Spleen (tissue), 11 donors: ENCODE measurements at regions not wholly inside any gene's neighbourhood (a gene's known extent, or its start where the extent isn't known, plus 50 kb on each side); places are given as distances from the start of the nearest gene placed in this dataset.

Experiments
- DNase-seq: peaks from one replicate; pipeline ENCODE4 v3.0.0-alpha.2; 2020
- H3K27ac ChIP-seq, 8 donors: fragments of 200-600 bp; sonication (generic) in 7 of 8; 1 replicate in 4 of 8; 2 replicates in 4 of 8; pipeline versions ENCODE4 v1.5.0 to v1.8.0; 2016 to 2021; ENCODE audit warnings: inconsistent platforms in 4 of 8, mild to moderate bottlenecking in 4 of 8, moderate library complexity in 1 of 8
- H3K27me3 ChIP-seq, 7 donors: fragments of 200-600 bp; sonication (generic) in 6 of 7; replicated peaks in 1 of 7; 1 replicate in 4 of 7; 2 replicates in 3 of 7; pipeline versions ENCODE4 v1.5.0 to v1.8.0; 2016 to 2021; ENCODE audit warnings: inconsistent platforms in 3 of 7, mild to moderate bottlenecking in 1 of 7
- H3K36me3 ChIP-seq, 6 donors: fragments of 200-600 bp; sonication (generic) in 5 of 6; 1 replicate in 4 of 6; 2 replicates in 2 of 6; pipeline versions ENCODE4 v1.5.0 to v1.8.0; 2016 to 2021; ENCODE audit warnings: inconsistent platforms in 2 of 6
- H3K4me1 ChIP-seq, 6 donors: fragments of 200-600 bp; sonication (generic) in 5 of 6; 1 replicate in 3 of 6; 2 replicates in 3 of 6; pipeline versions ENCODE4 v1.5.0 to v1.8.0; 2016 to 2021; ENCODE audit warnings: inconsistent platforms in 3 of 6
- H3K4me3 ChIP-seq, 8 donors: fragments of 200-600 bp; sonication (generic) in 7 of 8; 1 replicate in 4 of 8; 2 replicates in 4 of 8; pipeline versions ENCODE4 v1.5.0 to v1.8.0; 2016 to 2021; ENCODE audit warnings: inconsistent platforms in 4 of 8, mild to moderate bottlenecking in 4 of 8, moderate library complexity in 2 of 8
- H3K9me3 ChIP-seq, 8 donors: fragments of 200-600 bp; sonication (generic) in 7 of 8; 1 replicate in 4 of 8; 2 replicates in 4 of 8; pipeline versions ENCODE4 v1.5.0 to v1.8.0; 2016 to 2021; ENCODE audit warnings: inconsistent platforms in 4 of 8
- CTCF ChIP-seq, 11 experiments: fragments of 200-600 bp in 7 of 11; fragments of 450-650 bp in 4 of 11; sonication (generic) in 4 of 11; IDR thresholded peaks in 8 of 11; conservative IDR thresholded peaks in 3 of 11; 1 replicate in 7 of 11; 2 replicates in 4 of 11; pipeline versions ENCODE4 v1.4.0 to v1.8.0; 2016 to 2021; ENCODE audit warnings: antibody characterized with exemption in 11 of 11, inconsistent platforms in 4 of 11, mild to moderate bottlenecking in 1 of 11
- POLR2A ChIP-seq, 3 donors: fragments of 450-650 bp; IDR thresholded peaks; one replicate each; pipeline ENCODE4 v1.5.1; 2017; ENCODE audit warnings: antibody characterized with exemption in 3 of 3, mild to moderate bottlenecking in 1 of 3
- POLR2AphosphoS5 ChIP-seq, 3 donors: sonication (generic); formaldehyde crosslinking; IDR thresholded peaks; one replicate each; pipeline ENCODE4 v1.5.1; 2017; ENCODE audit warnings: antibody characterized with exemption in 3 of 3
- WGBS, 5 donors: extraction: QIAGEN DNeasy Blood & Tissue Kit in 3 of 5; methylation state at CpG; one replicate each; pipeline versions ENCODE4 v1.1.5 to v1.1.7; 2013 to 2018; 5-methylcytosine and 5-hydroxymethylcytosine counted together
- intact Hi-C: fragments of 100-400 bp; cut with DNase I; formaldehyde crosslinking; loops from one replicate; pipeline ENCODE4 v1.15.0; 2023; ENCODE audit warnings: low total_unique reads
- donor health status: healthy with polysubstance abuse.
- donor health status: DM: no; HTN: no; CAD: no; lungs with moderate emphysema.
- donor health status: DM: no; HTN: no; CAD: no.
- donor health status: Bipolar disorder and iron deficiency.
- donor health status: healthy.
- donor health status: DM: no; HTN: no; CAD: no.
- donor health status: DM: yes; HTN: yes; CAD: no.

- whole genome bisulfite sequencing, 5 donors: 68 to 76% (median 73%) methylated on average over 6 of the region's 6 CpGs
- intact Hi-C loops: no loop called here
- TF ChIP-seq POLR2A (IDR thresholded peaks at IDR 0.05) (no peak), POLR2AphosphoS5 (IDR thresholded peaks at IDR 0.05) (no peak), CTCF (IDR thresholded peaks at IDR 0.05 in 8 of 11, conservative IDR thresholded peaks at IDR 0.05 in 3 of 11) (no peak)
These were observed 161.5 kb upstream of the FAM13C start for GRCh38 chr10:59523851-59524250.

GRCh38 chr10:59517996-59518395 is 155.6 kb upstream of the FAM13C start:
- intact Hi-C loops: no loop called here
- TF ChIP-seq CTCF (IDR thresholded peaks at IDR 0.05 in 8 of 11, conservative IDR thresholded peaks at IDR 0.05 in 3 of 11) (no peak), POLR2A (IDR thresholded peaks at IDR 0.05) (no peak), POLR2AphosphoS5 (IDR thresholded peaks at IDR 0.05) (no peak)
- Histone ChIP-seq H3K27ac (no peak overlapping the region), H3K36me3 (no peaks in the 10 kb centered on the region), H3K9me3 (no peaks in the 10 kb centered on the region), H3K27me3 (no peaks in the 10 kb centered on the region), H3K4me1 (no peaks in the 10 kb centered on the region), H3K4me3 (no peak overlapping the region)
- no peak for DNase-seq
- 56 to 66% (median 58%) methylated on average over 3 of the region's 3 CpGs for WGBS, 5 donors

More at GRCh38 chr10:59523851-59524250, 161.5 kb upstream of the FAM13C start:
- H3K27me3 ChIP-seq: no peaks in the 10 kb centered on the region
- H3K4me1 ChIP-seq: no peaks in the 10 kb centered on the region
- no peaks in the 10 kb centered on the region for H3K36me3 ChIP-seq
- H3K27ac ChIP-seq: peak overlapping the region in 1 of 8 donors; percentile 33
- H3K4me3 ChIP-seq: no peak overlapping the region
- H3K9me3 ChIP-seq: no peaks in the 10 kb centered on the region
- DNase-seq: no peak

DNA sequence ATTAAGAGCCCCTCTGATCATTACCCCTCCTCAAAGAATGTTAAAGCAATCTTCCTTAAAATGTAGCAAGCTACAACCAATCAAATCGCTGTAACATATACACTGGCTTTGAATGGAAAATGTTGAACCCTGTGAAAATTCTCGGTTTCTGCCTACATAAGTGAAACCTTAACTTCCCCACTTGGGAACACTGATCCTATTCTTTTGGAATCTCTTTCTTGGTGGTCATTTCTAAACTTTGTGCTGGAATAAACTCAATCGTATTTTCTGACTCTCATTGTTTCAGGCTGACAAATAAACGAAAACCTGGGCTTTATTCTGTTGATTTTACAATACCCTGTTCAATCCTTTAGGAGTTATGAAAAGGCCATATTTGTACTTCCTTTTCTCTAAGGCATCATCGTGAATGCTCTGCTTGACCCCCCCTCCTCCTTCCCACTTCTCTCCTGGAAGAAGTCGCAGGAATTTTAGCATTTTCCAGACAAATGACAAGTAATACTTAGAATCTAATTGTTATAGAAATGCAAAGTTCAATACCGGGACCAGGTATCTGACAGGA is 155.1 kb upstream of the FAM13C start:
- WGBS, 5 donors: 54 to 62% (median 54%) methylated on average over 7 of the region's 7 CpGs
- H3K4me1 ChIP-seq: no peaks in the 10 kb centered on the region
- no peaks in the 10 kb centered on the region for H3K27me3 ChIP-seq
- no peaks in the 10 kb centered on the region for H3K9me3 ChIP-seq
- no peaks in the 10 kb centered on the region for H3K36me3 ChIP-seq
- no peak overlapping the region for H3K4me3 ChIP-seq
- no peak for TF ChIP-seq CTCF (IDR thresholded peaks at IDR 0.05 in 8 of 11, conservative IDR thresholded peaks at IDR 0.05 in 3 of 11)
- no peak for TF ChIP-seq POLR2A (IDR thresholded peaks at IDR 0.05)
- no peak for TF ChIP-seq POLR2AphosphoS5 (IDR thresholded peaks at IDR 0.05)
- no peak overlapping the region for H3K27ac ChIP-seq
- no peak for DNase-seq
- intact Hi-C loops: no loop called here

DNA sequence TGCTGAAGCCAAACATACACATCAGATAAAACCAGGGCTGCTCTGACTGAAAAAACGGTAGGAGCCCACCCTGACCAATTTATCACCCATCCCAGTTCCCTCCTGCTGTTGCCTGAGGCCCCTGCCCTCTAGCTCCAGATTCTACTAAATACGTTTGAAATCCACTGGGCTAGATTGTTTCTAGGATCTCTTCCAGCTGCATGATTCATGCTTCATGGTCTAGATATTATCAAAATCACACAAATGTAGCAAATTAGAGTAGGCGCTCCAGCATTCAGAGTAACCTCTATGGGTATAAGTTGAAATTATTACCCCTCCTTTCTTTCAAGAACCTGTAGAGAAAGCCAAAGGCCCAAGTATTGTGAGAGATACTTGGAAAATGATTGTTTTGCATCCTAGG is 151.2 kb upstream of the FAM13C start:
- Histone ChIP-seq H3K9me3 (no peaks in the 10 kb centered on the region), H3K27ac (no peak overlapping the region), H3K36me3 (no peaks in the 10 kb centered on the region), H3K4me1 (no peaks in the 10 kb centered on the region), H3K27me3 (no peaks in the 10 kb centered on the region), H3K4me3 (no peak overlapping the region)
- intact Hi-C loops: no loop called here
- no peak for DNase-seq
- no peak for TF ChIP-seq POLR2AphosphoS5 (IDR thresholded peaks at IDR 0.05)
- no peak for TF ChIP-seq POLR2A (IDR thresholded peaks at IDR 0.05)
- TF ChIP-seq CTCF (IDR thresholded peaks at IDR 0.05 in 8 of 11, conservative IDR thresholded peaks at IDR 0.05 in 3 of 11): no peak
- WGBS, 5 donors: 58 to 66% (median 63%) methylated on average over 3 of the region's 3 CpGs
